ENCODE measurements at regions not wholly inside any gene's neighbourhood (a gene's known extent, or its start where the extent isn't known, plus 50 kb on each side); places are given as distances from the start of the nearest gene placed in this dataset.

- no peak for TF ChIP-seq CTCF (IDR thresholded peaks at IDR 0.05)
- TF ChIP-seq ZFX (IDR thresholded peaks at IDR 0.05; ENCODE audit: borderline replicate concordance), result no peak
These were observed 274.9 kb upstream of the DIO3 start for GRCh38 chr14:101286271-101287018.

Data from 22Rv1 (cell line).